MM.1S (cell line): ENCODE measurements at regions not wholly inside any gene's neighbourhood (a gene's known extent, or its start where the extent isn't known, plus 50 kb on each side); places are given as distances from the start of the nearest gene placed in this dataset.

ENCODE experiments used
- EZH2phosphoT487 ChIP-seq: fragments of 300-600 bp; sonication (generic); IDR thresholded peaks from 2 replicates; pipeline ENCODE4 v1.6.1; 2018; ENCODE audit warnings: antibody characterized with exemption, low read length
- TF ChIP-seq, protein P1 (sequence below): fragments of 300-600 bp; sonication (generic); IDR thresholded peaks from 2 replicates; pipeline ENCODE4 v1.5.1; 2016; ENCODE audit warnings: antibody characterized with exemption, low read length, mixed read lengths

GRCh38 chr11:19328586-19329311 lies 88.0 kb upstream of the E2F8 start:
- TF ChIP-seq, protein P1, sequence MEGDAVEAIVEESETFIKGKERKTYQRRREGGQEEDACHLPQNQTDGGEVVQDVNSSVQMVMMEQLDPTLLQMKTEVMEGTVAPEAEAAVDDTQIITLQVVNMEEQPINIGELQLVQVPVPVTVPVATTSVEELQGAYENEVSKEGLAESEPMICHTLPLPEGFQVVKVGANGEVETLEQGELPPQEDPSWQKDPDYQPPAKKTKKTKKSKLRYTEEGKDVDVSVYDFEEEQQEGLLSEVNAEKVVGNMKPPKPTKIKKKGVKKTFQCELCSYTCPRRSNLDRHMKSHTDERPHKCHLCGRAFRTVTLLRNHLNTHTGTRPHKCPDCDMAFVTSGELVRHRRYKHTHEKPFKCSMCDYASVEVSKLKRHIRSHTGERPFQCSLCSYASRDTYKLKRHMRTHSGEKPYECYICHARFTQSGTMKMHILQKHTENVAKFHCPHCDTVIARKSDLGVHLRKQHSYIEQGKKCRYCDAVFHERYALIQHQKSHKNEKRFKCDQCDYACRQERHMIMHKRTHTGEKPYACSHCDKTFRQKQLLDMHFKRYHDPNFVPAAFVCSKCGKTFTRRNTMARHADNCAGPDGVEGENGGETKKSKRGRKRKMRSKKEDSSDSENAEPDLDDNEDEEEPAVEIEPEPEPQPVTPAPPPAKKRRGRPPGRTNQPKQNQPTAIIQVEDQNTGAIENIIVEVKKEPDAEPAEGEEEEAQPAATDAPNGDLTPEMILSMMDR, result no peak
- no peak for TF ChIP-seq EZH2phosphoT487
